ENCODE measurements at regions not wholly inside any gene's neighbourhood (a gene's known extent, or its start where the extent isn't known, plus 50 kb on each side); places are given as distances from the start of the nearest gene placed in this dataset.

DNA sequence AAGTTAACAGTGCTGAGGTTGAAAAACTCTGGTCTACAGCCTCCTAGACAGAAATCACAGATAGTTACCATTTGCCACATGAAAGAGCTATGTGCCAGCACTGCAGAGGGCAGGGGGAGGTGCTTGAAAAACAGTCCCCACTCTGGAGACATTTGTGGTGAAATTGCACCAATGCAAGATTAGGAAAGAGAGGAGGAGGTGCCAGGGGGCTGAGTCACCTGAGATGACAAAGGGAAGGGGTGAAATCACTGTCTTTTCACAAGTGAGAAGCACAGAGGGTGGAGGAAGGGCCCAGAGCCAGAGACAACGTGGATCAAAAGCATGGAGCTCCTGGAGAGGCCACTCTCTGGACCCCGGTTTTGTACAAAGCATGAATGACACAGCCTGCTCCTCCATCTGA, 196.3 kb downstream of the BUD13 start:
- TF ChIP-seq CTCF (IDR thresholded peaks at IDR 0.05) (no peak), POLR2A (IDR thresholded peaks at IDR 0.05) (no peak)

Data from esophagus squamous epithelium (tissue), 4 donors.